Stomach (tissue), 4 donors: ENCODE measurements at regions not wholly inside any gene's neighbourhood (a gene's known extent, or its start where the extent isn't known, plus 50 kb on each side); places are given as distances from the start of the nearest gene placed in this dataset.

Experiments used
- EP300 ChIP-seq: sonication (generic); formaldehyde crosslinking; IDR thresholded peaks from one replicate; pipeline ENCODE4 v1.6.1; 2017; ENCODE audit warnings: antibody characterized with exemption
- POLR2AphosphoS5 ChIP-seq, 3 donors: sonication (generic); formaldehyde crosslinking; IDR thresholded peaks; one replicate each; pipeline ENCODE4 v1.6.1; 2016; ENCODE audit warnings: antibody characterized with exemption in 3 of 3
- TF ChIP-seq, protein P1 (sequence below), 7 experiments: fragments of 450-650 bp in 4 of 7; fragments of 200-600 bp in 3 of 7; sonication (generic) in 3 of 7; IDR thresholded peaks; one replicate each; pipeline ENCODE4 v1.5.1; 2016 to 2019; ENCODE audit warnings: antibody characterized with exemption in 7 of 7, control low read depth in 2 of 7, mild to moderate bottlenecking in 1 of 7

DNA sequence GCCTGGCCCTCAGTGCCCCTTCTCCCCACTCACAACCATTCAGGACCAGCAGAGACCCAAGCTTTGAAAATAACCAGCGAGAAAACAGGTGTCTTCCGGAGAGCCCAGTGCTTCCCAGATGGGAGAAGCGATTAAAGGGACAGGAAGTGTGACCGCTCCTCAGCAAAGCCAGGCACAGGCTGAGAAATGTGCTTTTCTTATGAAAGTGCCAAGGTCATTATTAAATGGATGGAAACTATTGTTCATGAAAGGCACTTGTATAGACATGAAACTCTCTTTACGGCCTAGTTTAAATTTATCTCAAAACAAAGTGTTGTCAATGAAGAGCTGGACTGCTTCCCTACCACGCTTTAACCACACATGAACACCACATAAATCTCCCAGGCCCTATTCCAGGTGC, 210.4 kb downstream of the SPTSSA start:
- TF ChIP-seq, protein P1, sequence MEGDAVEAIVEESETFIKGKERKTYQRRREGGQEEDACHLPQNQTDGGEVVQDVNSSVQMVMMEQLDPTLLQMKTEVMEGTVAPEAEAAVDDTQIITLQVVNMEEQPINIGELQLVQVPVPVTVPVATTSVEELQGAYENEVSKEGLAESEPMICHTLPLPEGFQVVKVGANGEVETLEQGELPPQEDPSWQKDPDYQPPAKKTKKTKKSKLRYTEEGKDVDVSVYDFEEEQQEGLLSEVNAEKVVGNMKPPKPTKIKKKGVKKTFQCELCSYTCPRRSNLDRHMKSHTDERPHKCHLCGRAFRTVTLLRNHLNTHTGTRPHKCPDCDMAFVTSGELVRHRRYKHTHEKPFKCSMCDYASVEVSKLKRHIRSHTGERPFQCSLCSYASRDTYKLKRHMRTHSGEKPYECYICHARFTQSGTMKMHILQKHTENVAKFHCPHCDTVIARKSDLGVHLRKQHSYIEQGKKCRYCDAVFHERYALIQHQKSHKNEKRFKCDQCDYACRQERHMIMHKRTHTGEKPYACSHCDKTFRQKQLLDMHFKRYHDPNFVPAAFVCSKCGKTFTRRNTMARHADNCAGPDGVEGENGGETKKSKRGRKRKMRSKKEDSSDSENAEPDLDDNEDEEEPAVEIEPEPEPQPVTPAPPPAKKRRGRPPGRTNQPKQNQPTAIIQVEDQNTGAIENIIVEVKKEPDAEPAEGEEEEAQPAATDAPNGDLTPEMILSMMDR (IDR thresholded peaks at IDR 0.05) = no peak
- no peak for TF ChIP-seq EP300
- no peak for TF ChIP-seq POLR2AphosphoS5 (IDR thresholded peaks at IDR 0.05)
